Neural cell (in vitro differentiated cells): ENCODE measurements at regions not wholly inside any gene's neighbourhood (a gene's known extent, or its start where the extent isn't known, plus 50 kb on each side); places are given as distances from the start of the nearest gene placed in this dataset.

Experiments used
- EP300 ChIP-seq: fragments of 450-650 bp; conservative IDR thresholded peaks from 2 replicates; pipeline ENCODE4 v1.6.1; 2014; ENCODE audit warnings: antibody characterized with exemption, mild to moderate bottlenecking, moderate library complexity; ENCODE audit not compliant: poor library complexity, severe bottlenecking
- EZH2 ChIP-seq: fragments of 200-600, 300-800 bp; shearing (Covaris generic), sonication (generic); IDR thresholded peaks from 2 replicates; pipeline ENCODE4 v1.6.1; 2014; ENCODE audit warnings: antibody characterized with exemption, low read length, borderline replicate concordance, mild to moderate bottlenecking; ENCODE audit not compliant: insufficient read depth, poor library complexity, severe bottlenecking
- MXI1 ChIP-seq: fragments of 450-650 bp; conservative IDR thresholded peaks from 2 replicates; pipeline ENCODE4 v1.6.1; 2014; ENCODE audit warnings: antibody characterized with exemption, mild to moderate bottlenecking; ENCODE audit not compliant: poor library complexity, severe bottlenecking
- POLR2AphosphoS5 ChIP-seq: IDR thresholded peaks from 2 replicates; pipeline ENCODE4 v1.6.1; 2012
- SMC3 ChIP-seq: fragments of 450-650 bp; conservative IDR thresholded peaks from 2 replicates; pipeline ENCODE4 v1.6.1; 2014; ENCODE audit warnings: antibody characterized with exemption, mild to moderate bottlenecking, moderate library complexity; ENCODE audit not compliant: poor library complexity
- TAF1 ChIP-seq: IDR thresholded peaks from 2 replicates; pipeline ENCODE4 v1.6.1; 2012; ENCODE audit warnings: low read depth
- TF ChIP-seq, protein P1 (sequence below): fragments of 450-650 bp; IDR thresholded peaks from 2 replicates; pipeline ENCODE4 v1.5.1; 2014; ENCODE audit warnings: antibody characterized with exemption, mild to moderate bottlenecking, moderate library complexity; ENCODE audit not compliant: poor library complexity, severe bottlenecking
- TF ChIP-seq, protein P2 (sequence below): IDR thresholded peaks from 2 replicates; pipeline ENCODE4 v1.6.1; 2012; ENCODE audit warnings: borderline replicate concordance

DNA sequence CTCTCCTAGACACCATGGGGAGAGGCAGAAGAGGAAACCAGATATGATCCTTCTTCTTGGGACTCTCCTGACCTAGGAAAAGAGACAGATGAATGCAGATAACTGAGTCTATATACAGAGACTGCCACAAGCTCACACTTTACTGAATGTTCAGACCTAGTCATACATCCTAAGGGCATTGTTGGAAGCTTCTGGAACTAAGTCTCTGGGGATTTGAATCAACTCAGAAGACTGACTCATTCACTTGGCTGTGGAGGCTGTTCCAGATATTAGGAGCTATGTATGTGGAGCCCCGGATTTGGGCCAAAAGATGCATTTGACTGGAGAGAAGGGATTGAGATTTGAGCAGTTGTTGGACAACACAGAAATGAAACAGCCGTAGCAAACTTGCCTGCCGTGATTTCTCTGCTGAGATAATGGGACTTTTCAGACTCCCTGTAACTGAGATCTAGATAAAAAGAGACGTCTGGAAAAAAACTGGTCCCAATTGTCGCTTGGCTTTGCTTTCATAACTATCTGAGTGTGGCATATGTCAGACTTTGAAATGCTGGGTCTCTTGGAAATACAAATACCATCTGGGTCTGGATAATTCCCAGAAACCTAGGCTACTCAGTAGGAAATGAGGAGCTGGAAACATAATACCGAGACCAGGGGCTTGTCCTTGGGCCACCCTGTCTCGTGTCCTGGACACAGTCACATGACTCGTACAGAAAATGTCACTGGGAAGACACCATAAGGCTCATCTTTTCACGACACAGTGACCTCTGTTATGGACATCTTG is 396.8 kb downstream of the NUAK1 start:
- TF ChIP-seq, protein P1, sequence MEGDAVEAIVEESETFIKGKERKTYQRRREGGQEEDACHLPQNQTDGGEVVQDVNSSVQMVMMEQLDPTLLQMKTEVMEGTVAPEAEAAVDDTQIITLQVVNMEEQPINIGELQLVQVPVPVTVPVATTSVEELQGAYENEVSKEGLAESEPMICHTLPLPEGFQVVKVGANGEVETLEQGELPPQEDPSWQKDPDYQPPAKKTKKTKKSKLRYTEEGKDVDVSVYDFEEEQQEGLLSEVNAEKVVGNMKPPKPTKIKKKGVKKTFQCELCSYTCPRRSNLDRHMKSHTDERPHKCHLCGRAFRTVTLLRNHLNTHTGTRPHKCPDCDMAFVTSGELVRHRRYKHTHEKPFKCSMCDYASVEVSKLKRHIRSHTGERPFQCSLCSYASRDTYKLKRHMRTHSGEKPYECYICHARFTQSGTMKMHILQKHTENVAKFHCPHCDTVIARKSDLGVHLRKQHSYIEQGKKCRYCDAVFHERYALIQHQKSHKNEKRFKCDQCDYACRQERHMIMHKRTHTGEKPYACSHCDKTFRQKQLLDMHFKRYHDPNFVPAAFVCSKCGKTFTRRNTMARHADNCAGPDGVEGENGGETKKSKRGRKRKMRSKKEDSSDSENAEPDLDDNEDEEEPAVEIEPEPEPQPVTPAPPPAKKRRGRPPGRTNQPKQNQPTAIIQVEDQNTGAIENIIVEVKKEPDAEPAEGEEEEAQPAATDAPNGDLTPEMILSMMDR = no peak
- TF ChIP-seq EZH2 (no peak), EP300 (no peak), POLR2AphosphoS5 (no peak), TAF1 (no peak), MXI1 (no peak), SMC3 (no peak)
- TF ChIP-seq, protein P2, sequence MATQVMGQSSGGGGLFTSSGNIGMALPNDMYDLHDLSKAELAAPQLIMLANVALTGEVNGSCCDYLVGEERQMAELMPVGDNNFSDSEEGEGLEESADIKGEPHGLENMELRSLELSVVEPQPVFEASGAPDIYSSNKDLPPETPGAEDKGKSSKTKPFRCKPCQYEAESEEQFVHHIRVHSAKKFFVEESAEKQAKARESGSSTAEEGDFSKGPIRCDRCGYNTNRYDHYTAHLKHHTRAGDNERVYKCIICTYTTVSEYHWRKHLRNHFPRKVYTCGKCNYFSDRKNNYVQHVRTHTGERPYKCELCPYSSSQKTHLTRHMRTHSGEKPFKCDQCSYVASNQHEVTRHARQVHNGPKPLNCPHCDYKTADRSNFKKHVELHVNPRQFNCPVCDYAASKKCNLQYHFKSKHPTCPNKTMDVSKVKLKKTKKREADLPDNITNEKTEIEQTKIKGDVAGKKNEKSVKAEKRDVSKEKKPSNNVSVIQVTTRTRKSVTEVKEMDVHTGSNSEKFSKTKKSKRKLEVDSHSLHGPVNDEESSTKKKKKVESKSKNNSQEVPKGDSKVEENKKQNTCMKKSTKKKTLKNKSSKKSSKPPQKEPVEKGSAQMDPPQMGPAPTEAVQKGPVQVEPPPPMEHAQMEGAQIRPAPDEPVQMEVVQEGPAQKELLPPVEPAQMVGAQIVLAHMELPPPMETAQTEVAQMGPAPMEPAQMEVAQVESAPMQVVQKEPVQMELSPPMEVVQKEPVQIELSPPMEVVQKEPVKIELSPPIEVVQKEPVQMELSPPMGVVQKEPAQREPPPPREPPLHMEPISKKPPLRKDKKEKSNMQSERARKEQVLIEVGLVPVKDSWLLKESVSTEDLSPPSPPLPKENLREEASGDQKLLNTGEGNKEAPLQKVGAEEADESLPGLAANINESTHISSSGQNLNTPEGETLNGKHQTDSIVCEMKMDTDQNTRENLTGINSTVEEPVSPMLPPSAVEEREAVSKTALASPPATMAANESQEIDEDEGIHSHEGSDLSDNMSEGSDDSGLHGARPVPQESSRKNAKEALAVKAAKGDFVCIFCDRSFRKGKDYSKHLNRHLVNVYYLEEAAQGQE = no peak
